CD4-positive, alpha-beta T cell treated with Interferon alpha-2 for 1 hour (primary cell): ENCODE measurements at regions not wholly inside any gene's neighbourhood (a gene's known extent, or its start where the extent isn't known, plus 50 kb on each side); places are given as distances from the start of the nearest gene placed in this dataset.

Source experiments
- DNase-seq, 2 donors: peaks; one replicate each; pipeline ENCODE4 v3.0.0-alpha.2; 2020 to 2022

DNA sequence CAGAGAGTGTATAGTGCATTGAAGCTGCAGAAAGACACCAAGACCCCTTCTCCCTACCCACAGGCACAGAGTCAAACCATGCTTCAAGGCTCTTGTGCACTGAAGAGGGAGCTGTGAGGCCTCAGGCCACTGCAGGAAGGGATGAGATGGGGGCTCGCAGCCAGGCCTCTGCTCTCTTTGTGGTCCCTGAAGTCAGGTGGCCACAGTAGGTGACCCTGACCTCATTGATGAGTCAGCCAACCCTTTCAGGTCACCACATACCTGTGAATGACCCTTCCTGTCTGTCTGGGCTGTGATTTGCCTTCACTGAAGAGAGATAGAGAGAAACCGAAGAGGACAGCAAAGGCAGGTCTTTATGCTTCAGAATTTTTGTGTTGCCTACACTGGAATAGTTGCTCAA is 372.1 kb downstream of the ACTL7B start:
- no peak for DNase-seq

GRCh38 chr9:108479989-108480652 is 375.7 kb downstream of the ACTL7B start:
- no peak for DNase-seq

GRCh38 chr9:108478431-108479332 is 377.1 kb downstream of the ACTL7B start:
- no peak for DNase-seq

- DNase-seq, result no peak
These were observed 378.2 kb downstream of the ACTL7B start for GRCh38 chr9:108477529-108478006.

DNA sequence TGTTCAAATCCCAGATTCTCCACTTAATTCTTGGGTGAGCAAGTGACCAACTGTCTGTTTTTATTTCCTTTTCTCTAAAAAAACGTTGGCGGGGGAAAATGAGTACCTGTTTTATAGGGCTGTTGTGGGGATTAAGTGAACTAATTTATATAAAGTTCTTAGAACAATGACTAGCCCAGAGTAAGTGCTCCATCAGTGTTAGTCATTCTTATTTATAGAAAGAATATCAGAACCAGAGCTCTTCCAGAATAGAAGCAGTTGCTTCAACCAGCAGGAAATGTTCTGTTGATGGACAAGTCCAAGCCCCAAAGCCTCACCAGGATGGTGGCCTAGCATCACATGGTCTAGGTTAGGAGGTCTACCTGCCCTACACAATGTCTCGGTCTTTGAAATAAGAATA is 379.2 kb downstream of the ACTL7B start:
- no peak for DNase-seq

DNA sequence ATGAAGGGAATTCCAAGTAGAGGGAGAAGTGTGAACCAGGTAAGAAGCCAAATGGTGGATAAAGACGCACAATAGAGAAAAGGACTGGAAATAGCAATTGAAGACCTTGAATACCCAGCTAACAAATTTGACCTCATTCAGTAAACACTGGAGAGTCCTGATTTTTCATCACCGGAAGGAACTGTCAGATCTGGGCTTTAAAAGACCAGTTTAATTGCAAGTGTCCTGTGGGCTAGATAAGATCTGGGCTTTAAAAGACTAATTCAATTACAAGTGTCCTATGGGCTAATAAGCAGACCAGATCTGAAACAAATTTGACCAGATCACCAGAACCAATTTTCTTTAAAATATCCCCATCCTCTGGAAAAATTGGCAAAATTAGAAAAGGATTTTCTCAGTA is 380.0 kb downstream of the ACTL7B start:
- no peak for DNase-seq

- no peak for DNase-seq
These were observed 381.4 kb downstream of the ACTL7B start for GRCh38 chr9:108474356-108474755.

DNA sequence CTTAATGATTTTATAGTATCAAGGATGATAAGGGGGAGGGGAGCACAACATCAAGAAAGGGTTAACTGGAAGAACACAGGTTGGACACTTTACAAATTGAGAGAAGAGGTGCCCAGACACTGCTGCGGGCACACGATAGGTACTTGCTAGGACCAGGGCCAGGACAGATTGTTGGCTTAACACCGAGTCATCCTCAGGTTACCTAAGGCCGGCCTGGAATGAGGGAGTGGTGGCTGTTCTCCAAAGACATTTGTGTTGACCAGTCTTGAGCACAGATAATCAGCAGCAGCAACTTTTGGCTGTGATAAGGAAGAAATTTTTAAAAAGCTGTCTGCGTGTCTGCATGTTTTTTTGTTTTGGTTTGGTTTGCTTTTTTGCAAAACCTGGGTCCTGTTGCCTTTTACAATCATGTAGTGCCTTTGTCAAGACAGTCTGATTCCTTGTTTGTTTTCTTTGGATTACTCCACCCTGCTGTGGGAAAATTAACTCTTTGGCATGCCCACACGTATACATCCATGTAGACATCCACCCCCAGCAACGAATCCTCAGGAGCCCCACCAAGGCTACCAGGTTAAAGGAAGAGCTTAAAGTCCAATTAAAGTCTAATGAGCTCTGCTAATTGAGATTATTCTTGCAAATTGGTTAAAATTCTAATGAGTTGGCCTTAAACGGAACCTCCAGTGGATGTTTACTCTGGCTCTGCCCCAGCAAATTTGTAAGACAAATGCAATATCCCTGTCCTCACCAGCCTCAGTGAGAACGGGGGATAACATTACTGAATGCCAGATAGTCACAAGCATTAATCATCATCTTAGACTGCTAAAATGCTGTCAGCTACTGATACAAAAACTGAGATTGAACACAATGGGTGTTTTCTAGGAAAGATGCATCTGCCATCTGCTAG is 382.3 kb downstream of the ACTL7B start:
- no peak for DNase-seq

GRCh38 chr9:108469654-108470053 is 386.1 kb downstream of the ACTL7B start:
- peak; percentile 2 to 37 for DNase-seq

DNA sequence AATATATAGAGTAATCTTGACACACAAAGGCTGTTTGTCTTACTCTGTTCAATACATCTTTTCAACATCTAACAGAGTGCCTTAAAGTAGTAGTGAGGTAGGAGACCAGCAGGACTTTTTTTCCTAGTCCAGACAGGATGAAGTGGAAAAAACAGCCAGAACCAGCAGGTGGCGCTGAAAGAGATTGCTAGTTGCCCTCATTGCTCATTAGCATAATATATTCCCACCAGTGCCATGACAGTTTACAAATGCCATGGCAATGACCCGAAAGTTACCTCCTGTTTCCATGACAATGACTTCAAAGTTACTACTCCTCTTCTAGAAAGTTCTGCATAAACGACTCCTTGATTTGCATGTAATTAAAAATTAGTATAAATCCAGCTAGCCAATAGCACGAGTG is 387.4 kb downstream of the ACTL7B start:
- peak; percentile 3 to 11 for DNase-seq

GRCh38 chr9:108467653-108468324 is 388.0 kb downstream of the ACTL7B start:
- no peak for DNase-seq

GRCh38 chr9:108467161-108467560 is 388.6 kb downstream of the ACTL7B start:
- DNase-seq, result no peak

- no peak for DNase-seq
These were observed 389.5 kb downstream of the ACTL7B start for GRCh38 chr9:108466304-108466703.

- DNase-seq, result no peak
These were observed 391.7 kb downstream of the ACTL7B start for GRCh38 chr9:108463932-108464606.

- no peak for DNase-seq
These were observed 398.9 kb downstream of the ACTL7B start for GRCh38 chr9:108456903-108457302.

GRCh38 chr9:108445431-108446071 is 410.2 kb downstream of the ACTL7B start:
- DNase-seq, result no peak

- DNase-seq, result no peak
These were observed 411.1 kb downstream of the ACTL7B start for GRCh38 chr9:108444400-108445358.

DNA sequence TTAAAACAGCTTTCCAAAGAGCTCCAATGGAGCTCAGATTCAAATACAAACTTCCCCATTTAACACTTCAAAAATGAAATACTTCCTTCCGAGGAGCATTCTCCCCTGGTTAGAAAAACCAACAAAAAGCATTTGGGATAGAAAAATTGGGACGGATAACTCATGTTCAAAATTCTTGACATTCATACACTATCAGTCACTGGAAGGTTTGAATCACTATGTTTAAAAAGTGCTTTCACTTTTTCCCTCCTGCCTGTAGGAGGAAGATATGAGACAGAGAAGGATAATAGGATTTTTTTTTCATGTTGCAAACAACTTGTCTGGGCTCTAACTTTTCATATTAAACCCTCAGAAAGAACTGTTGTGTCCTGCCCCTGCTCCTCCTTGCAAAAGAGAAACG is 412.0 kb downstream of the ACTL7B start:
- no peak for DNase-seq

DNA sequence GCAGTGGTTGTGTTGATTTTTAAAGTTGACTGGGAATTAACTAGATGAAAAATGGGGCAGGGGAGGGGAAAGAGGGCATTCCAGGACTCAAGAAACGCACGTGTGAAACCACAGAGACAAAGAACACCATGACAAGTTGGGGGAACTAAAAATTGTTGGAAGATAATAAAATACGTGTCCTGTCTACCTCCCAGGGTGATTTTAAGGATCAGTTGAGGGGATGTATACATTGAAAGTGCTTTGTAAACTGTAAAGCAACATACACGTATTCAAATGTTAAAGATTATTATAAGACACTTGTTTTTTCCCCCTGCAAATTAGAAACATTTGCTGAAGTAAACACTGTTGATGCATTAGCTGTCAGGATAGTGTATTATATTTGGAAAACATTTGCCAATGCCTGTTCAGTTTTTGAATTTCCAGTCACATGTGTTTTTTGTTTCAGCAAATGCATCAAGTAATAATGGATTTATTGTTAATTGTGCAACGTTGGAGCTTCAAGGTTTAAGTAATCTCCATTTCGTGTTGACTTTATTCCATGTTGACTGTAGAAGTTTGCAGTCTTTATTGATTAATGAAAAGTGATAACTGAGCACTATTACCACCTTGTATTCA is 412.7 kb downstream of the ACTL7B start:
- DNase-seq, result no peak

DNA sequence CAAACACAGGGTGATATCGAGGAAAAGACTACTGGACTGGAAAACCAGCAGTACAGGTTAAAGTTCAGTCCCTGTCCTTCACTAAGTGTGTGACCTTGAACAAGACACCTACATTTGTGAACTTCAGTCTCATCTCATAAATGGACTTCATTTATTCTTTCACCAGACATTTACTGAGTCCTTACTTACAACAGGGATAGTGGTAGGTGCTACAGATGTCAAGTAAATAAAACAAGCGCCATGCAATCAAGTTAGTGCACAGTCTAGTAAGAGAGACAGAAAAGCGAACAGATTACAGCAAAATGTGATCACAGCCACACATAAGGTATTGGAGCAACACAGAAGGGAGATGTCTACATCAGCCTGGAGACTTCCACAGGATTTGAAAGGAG is 413.2 kb downstream of the ACTL7B start:
- DNase-seq, result no peak
